ENCODE measurements at regions not wholly inside any gene's neighbourhood (a gene's known extent, or its start where the extent isn't known, plus 50 kb on each side); places are given as distances from the start of the nearest gene placed in this dataset.

GRCh38 chr5:27389696-27390095 is 351.3 kb upstream of the CDH9 start:
- no peak overlapping the region for H2AFZ ChIP-seq
- no peaks in the 10 kb centered on the region for H4K20me1 ChIP-seq (replicated peaks; ENCODE audit: insufficient read depth)
- peaks cover 14% of the 10 kb centered on the region for H3K4me1 Mint-ChIP-seq
- no peaks in the 10 kb centered on the region for H3K36me3 Mint-ChIP-seq (ENCODE audit: low read depth)
- H3K9me3 Mint-ChIP-seq, result no peaks in the 10 kb centered on the region
- no peaks in the 10 kb centered on the region for H3F3A ChIP-seq (replicated peaks; ENCODE audit: low read depth)
- no peaks in the 10 kb centered on the region for H3K36me3 ChIP-seq (ENCODE audit: insufficient read depth)
- no peaks in the 10 kb centered on the region for H3K27me3 Mint-ChIP-seq (ENCODE audit: insufficient read depth, low read depth, poor library complexity)
- H3K4me3 Mint-ChIP-seq, result no peak overlapping the region
- H3K27ac ChIP-seq (ENCODE audit: low read depth), result no peak overlapping the region
- TF ChIP-seq ZNF462 (CRISPR knock-in tag; IDR thresholded peaks at IDR 0.05) (no peak), REST (IDR thresholded peaks at IDR 0.05; ENCODE audit: unreplicated experiment) (no peak), STAT1 (IDR thresholded peaks at IDR 0.05; ENCODE audit: unreplicated experiment) (no peak), JUNB (IDR thresholded peaks at IDR 0.05; ENCODE audit: unreplicated experiment) (no peak), POLR2AphosphoS5 (IDR thresholded peaks at IDR 0.05; ENCODE audit: low read depth) (no peak), CREB1 (CRISPR knock-in tag; IDR thresholded peaks at IDR 0.05; ENCODE audit: low read depth) (no peak), ETS1 (IDR thresholded peaks at IDR 0.05) (no peak)
- peaks cover 12% of the 10 kb centered on the region for H3K4me1 ChIP-seq (ENCODE audit: insufficient read depth)
- no peaks in the 10 kb centered on the region for H3K9me2 ChIP-seq (ENCODE audit: insufficient read depth)
- no peak for ATAC-seq
- no peaks in the 10 kb centered on the region for H3K79me2 ChIP-seq (replicated peaks; ENCODE audit: insufficient read depth)
- no peak overlapping the region for H3K4me2 ChIP-seq
- H3K4me3 ChIP-seq, result no peak overlapping the region
- DNase-seq (ENCODE audit: low spot score), result no peak
- H3K27ac Mint-ChIP-seq, result no peak overlapping the region
- no peaks in the 10 kb centered on the region for H3K27me3 ChIP-seq (ENCODE audit: insufficient read depth)

Measured in GM23338 (cell line).